Esophagus squamous epithelium (tissue), 4 donors: ENCODE measurements at regions not wholly inside any gene's neighbourhood (a gene's known extent, or its start where the extent isn't known, plus 50 kb on each side); places are given as distances from the start of the nearest gene placed in this dataset.

Experiments used
- POLR2A ChIP-seq, 4 donors: fragments of 450-650 bp; IDR thresholded peaks; one replicate each; pipeline ENCODE4 v1.6.1; 2017; ENCODE audit warnings: antibody characterized with exemption in 4 of 4, mild to moderate bottlenecking in 4 of 4, moderate library complexity in 3 of 4
- TF ChIP-seq, protein P1 (sequence below), 6 experiments: fragments of 450-650 bp in 4 of 6; fragments of 200-600 bp in 2 of 6; sonication (generic) in 2 of 6; IDR thresholded peaks; one replicate each; pipeline ENCODE4 v1.5.1; 2016 to 2019; ENCODE audit warnings: antibody characterized with exemption in 6 of 6, mild to moderate bottlenecking in 4 of 6, moderate library complexity in 4 of 6

DNA sequence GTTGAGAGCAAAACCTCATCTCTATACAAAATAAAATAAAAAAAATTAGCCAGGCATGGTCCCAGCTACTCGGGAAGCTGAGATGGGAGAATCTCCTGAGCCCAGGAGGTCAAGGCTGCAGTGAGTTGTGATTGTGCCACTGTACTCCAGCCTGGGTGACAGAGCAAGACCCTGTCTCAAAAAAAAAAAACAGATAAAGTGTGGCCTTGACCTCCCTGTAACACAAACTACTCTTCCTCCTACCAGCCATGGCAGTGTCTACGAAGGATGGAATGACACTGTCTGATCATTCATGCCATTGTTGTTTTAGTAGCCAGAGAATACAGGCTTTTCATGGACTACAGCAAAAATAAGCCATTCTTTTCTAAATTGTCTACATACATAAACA, 117.1 kb upstream of the IQSEC1 start:
- TF ChIP-seq, protein P1, sequence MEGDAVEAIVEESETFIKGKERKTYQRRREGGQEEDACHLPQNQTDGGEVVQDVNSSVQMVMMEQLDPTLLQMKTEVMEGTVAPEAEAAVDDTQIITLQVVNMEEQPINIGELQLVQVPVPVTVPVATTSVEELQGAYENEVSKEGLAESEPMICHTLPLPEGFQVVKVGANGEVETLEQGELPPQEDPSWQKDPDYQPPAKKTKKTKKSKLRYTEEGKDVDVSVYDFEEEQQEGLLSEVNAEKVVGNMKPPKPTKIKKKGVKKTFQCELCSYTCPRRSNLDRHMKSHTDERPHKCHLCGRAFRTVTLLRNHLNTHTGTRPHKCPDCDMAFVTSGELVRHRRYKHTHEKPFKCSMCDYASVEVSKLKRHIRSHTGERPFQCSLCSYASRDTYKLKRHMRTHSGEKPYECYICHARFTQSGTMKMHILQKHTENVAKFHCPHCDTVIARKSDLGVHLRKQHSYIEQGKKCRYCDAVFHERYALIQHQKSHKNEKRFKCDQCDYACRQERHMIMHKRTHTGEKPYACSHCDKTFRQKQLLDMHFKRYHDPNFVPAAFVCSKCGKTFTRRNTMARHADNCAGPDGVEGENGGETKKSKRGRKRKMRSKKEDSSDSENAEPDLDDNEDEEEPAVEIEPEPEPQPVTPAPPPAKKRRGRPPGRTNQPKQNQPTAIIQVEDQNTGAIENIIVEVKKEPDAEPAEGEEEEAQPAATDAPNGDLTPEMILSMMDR (IDR thresholded peaks at IDR 0.05): no peak
- TF ChIP-seq POLR2A (IDR thresholded peaks at IDR 0.05): no peak
